RWPE2 (cell line): ENCODE measurements at regions not wholly inside any gene's neighbourhood (a gene's known extent, or its start where the extent isn't known, plus 50 kb on each side); places are given as distances from the start of the nearest gene placed in this dataset.
"Not testable (repeated sequence)": the region's sequence is repeated elsewhere in the genome, so short reads cannot be mapped to it uniquely, and the experiment has no call there.

ENCODE experiments used
- ATAC-seq: fragments of 200-7000 bp; cut with Tn5 transposase; 3 replicates; pipeline ENCODE4 v1.9.1; 2021; ENCODE audit warnings: low read depth
- DNase-seq: peaks from one replicate; pipeline ENCODE4 v3.0.0-alpha.2; 2020; ENCODE audit warnings: low spot score
- H3K27ac ChIP-seq: fragments of 450-650 bp; 2 replicates; pipeline ENCODE4 v1.5.1; 2017; ENCODE audit warnings: mild to moderate bottlenecking; ENCODE audit not compliant: poor library complexity, severe bottlenecking
- H3K27me3 ChIP-seq: fragments of 250-450 bp; sonication (Bioruptor Pico); 2 replicates; pipeline ENCODE4 v1.5.1; 2021; ENCODE audit warnings: mild to moderate bottlenecking, moderate library complexity; ENCODE audit not compliant: insufficient read depth, poor library complexity, severe bottlenecking
- H3K36me3 ChIP-seq: fragments of 250-450 bp; sonication (Bioruptor Pico); 2 replicates; pipeline ENCODE4 v1.5.1; 2020; ENCODE audit warnings: low read depth, mild to moderate bottlenecking, moderate library complexity
- H3K4me1 ChIP-seq: fragments of 250-450 bp; sonication (Bioruptor Pico); 2 replicates; pipeline ENCODE4 v1.5.1; 2021; ENCODE audit warnings: mild to moderate bottlenecking, moderate library complexity; ENCODE audit not compliant: insufficient read depth, poor library complexity, severe bottlenecking
- H3K4me3 ChIP-seq: fragments of 250-450 bp; sonication (Bioruptor Pico); 2 replicates; pipeline ENCODE4 v1.5.1; 2021; ENCODE audit warnings: mild to moderate bottlenecking, moderate library complexity; ENCODE audit not compliant: severe bottlenecking
- H3K9me3 ChIP-seq: fragments of 250-450 bp; sonication (Bioruptor Pico); 2 replicates; pipeline ENCODE4 v1.5.1; 2021; ENCODE audit warnings: mild to moderate bottlenecking, moderate library complexity; ENCODE audit not compliant: severe bottlenecking
- CTCF ChIP-seq: fragments of 450-650 bp; IDR thresholded peaks from one replicate; pipeline ENCODE4 v1.5.1; 2017; ENCODE audit warnings: mild to moderate bottlenecking, moderate library complexity; ENCODE audit not compliant: poor library complexity, severe bottlenecking

- Histone ChIP-seq H3K9me3 (no peaks in the 10 kb centered on the region), H3K4me1 (no peaks in the 10 kb centered on the region), H3K27me3 (peaks cover 6% of the 10 kb centered on the region), H3K4me3 (no peak overlapping the region), H3K36me3 (no peaks in the 10 kb centered on the region), H3K27ac (no peak overlapping the region)
- ATAC-seq (no peak), DNase-seq (no peak)
- no peak for TF ChIP-seq CTCF
These were observed 449.9 kb downstream of the POM121L12 start for GRCh38 chr7:53485354-53485753.

- Histone ChIP-seq H3K9me3 (no peaks in the 10 kb centered on the region), H3K36me3 (no peaks in the 10 kb centered on the region), H3K27ac (no peak overlapping the region), H3K4me1 (no peaks in the 10 kb centered on the region), H3K4me3 (no peak overlapping the region), H3K27me3 (peaks cover 6% of the 10 kb centered on the region)
- ATAC-seq (no peak), DNase-seq (no peak)
- TF ChIP-seq CTCF = no peak
These were observed 455.6 kb downstream of the POM121L12 start for GRCh38 chr7:53491051-53491450.

DNA sequence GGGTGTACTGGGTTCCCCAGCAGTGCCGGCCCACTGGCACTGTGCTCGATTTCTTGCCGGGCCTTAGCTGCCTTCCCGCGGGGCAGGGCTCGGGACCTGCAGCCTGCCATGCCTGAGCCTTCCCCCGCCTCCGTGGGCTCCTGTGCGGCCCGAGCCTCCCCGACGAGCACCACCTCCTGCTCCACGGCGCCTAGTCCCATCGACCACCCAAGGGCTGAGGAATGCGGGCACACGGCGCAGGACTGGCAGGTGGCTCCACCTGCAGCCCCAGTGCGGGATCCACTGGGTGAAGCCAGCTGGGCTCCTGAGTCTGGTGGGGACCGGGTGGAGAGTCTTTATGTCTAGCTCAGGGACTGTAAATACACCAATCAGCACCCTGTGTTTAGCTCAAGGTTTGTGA lies 459.7 kb downstream of the POM121L12 start:
- H3K4me3 ChIP-seq, DNase-seq, H3K27me3 ChIP-seq, H3K9me3 ChIP-seq, ATAC-seq, H3K36me3 ChIP-seq, H3K27ac ChIP-seq, H3K4me1 ChIP-seq: not testable (repeated sequence)

DNA sequence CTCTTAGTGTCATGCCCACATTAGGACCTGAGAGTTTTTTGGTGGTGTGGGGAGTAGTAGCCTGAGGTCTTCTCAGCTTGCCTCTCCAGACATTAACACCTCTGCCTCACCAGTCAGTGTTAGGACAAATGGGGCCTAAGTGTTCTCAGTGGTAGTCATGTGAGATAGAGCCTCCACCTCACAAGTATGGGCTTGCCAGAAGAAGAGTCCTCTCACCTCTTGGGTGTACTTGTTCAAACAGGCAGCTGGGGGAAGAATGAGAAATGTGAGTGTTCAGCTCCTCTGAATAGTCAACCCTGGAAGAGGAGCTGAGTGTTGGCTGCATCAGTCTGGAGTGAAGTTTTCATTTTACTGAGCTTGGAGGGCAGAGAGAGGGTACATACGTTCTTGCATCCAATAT lies 464.6 kb downstream of the POM121L12 start:
- no peaks in the 10 kb centered on the region for H3K36me3 ChIP-seq
- H3K4me1 ChIP-seq = no peaks in the 10 kb centered on the region
- no peak for TF ChIP-seq CTCF
- H3K27me3 ChIP-seq = no peaks in the 10 kb centered on the region
- H3K4me3 ChIP-seq = no peak overlapping the region
- DNase-seq = no peak
- ATAC-seq = peak; percentile 87
- H3K9me3 ChIP-seq = peaks cover 4% of the 10 kb centered on the region
- no peak overlapping the region for H3K27ac ChIP-seq

- Histone ChIP-seq H3K4me3 (no peak overlapping the region), H3K27ac (no peak overlapping the region), H3K9me3 (peaks cover 1% of the 10 kb centered on the region), H3K36me3 (no peaks in the 10 kb centered on the region), H3K27me3 (no peaks in the 10 kb centered on the region), H3K4me1 (no peaks in the 10 kb centered on the region)
- DNase-seq = no peak
- TF ChIP-seq CTCF = no peak
- no peak for ATAC-seq
These were observed 469.5 kb downstream of the POM121L12 start for GRCh38 chr7:53504914-53505313.

- no peak for TF ChIP-seq CTCF
- Histone ChIP-seq H3K27ac (no peak overlapping the region), H3K4me3 (no peak overlapping the region), H3K9me3 (no peaks in the 10 kb centered on the region), H3K27me3 (peaks cover 2% of the 10 kb centered on the region), H3K36me3 (no peaks in the 10 kb centered on the region), H3K4me1 (no peaks in the 10 kb centered on the region)
- DNase-seq (no peak), ATAC-seq (no peak)
These were observed 482.9 kb downstream of the POM121L12 start for GRCh38 chr7:53518319-53518718.
